ENCODE measurements at regions not wholly inside any gene's neighbourhood (a gene's known extent, or its start where the extent isn't known, plus 50 kb on each side); places are given as distances from the start of the nearest gene placed in this dataset.
"Not testable (repeated sequence)": the region's sequence is repeated elsewhere in the genome, so short reads cannot be mapped to it uniquely, and the experiment has no call there.

DNA sequence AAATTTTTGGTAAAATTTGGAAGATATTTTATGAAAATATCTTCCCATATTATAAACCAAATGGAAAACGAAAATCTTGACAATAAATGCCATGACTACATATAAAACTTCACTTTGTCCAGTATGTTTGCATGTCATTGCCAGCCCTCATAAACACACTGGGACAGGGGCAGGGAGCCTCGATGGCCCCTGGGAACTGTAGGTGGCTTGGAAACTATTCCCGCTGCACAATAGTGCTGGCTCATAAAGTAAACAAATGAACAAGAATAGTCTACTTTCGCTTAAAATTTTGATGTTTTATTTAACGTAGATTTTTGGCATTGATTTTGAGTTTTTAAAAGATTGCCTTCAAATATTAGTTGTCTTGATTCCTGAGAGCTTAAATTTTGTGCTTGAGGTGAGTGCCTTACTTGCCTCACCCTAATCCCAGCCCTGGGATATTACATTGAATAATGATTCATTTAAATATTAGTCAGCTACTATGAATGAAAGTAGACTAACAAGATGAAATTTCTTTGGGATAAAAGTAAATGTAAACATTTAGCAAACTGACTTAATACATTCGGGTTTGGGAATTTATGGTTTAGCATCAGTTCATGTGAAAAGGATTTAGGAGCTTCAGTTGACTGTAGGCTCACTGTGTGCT lies 74.0 kb upstream of the PKP2 start:
- Histone ChIP-seq H3K4me3 (no peak overlapping the region), H3K9me3 (no peaks in the 10 kb centered on the region), H3K27ac (no peak overlapping the region), H3K4me1 (replicated peaks) (no peaks in the 10 kb centered on the region), H3K36me3 (no peaks in the 10 kb centered on the region), H3K27me3 (replicated peaks; ENCODE audit: insufficient read depth) (no peaks in the 10 kb centered on the region)
- TF ChIP-seq POLR2AphosphoS5 (IDR thresholded peaks at IDR 0.05) (no peak), POLR2A (IDR thresholded peaks at IDR 0.05) (no peak)
- TF ChIP-seq, protein P1, sequence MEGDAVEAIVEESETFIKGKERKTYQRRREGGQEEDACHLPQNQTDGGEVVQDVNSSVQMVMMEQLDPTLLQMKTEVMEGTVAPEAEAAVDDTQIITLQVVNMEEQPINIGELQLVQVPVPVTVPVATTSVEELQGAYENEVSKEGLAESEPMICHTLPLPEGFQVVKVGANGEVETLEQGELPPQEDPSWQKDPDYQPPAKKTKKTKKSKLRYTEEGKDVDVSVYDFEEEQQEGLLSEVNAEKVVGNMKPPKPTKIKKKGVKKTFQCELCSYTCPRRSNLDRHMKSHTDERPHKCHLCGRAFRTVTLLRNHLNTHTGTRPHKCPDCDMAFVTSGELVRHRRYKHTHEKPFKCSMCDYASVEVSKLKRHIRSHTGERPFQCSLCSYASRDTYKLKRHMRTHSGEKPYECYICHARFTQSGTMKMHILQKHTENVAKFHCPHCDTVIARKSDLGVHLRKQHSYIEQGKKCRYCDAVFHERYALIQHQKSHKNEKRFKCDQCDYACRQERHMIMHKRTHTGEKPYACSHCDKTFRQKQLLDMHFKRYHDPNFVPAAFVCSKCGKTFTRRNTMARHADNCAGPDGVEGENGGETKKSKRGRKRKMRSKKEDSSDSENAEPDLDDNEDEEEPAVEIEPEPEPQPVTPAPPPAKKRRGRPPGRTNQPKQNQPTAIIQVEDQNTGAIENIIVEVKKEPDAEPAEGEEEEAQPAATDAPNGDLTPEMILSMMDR (IDR thresholded peaks at IDR 0.05) = no peak
- WGBS = 33% methylated on average over 6 of the region's 6 CpGs
- no peak for DNase-seq (ENCODE audit: low spot score)
- intact Hi-C loops (cut with DNase I) = no loop called here

DNA sequence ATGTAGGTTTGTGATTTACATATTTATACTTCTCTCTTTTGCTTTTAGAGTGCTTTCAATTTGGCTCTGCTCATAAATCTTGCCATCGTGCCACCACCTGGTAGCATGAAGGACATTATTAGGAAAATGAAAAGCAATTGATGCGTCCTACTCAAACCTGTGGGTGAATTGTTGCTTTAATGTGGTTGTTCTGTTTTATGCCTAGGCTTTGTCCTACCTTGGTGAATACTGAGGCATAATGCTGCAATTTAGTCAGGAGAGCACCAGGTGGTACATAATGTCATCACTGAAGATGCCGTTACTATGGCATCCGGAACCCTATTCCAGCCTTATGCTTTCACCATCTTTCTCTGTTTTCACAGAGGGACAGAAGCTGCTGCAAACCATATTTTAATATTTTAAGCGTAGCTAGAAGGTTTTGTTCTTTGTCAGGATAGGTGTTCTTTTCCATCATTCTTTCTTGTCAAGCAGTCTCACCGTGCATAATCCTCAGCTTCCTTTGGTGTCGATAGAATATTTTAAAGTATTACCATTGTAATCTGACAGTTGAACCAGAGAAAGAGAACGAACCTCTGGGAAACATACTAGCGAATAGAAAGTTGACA lies 68.5 kb upstream of the PKP2 start:
- H3K27me3 ChIP-seq (replicated peaks; ENCODE audit: insufficient read depth) = no peaks in the 10 kb centered on the region
- intact Hi-C loops (cut with DNase I) = no loop called here
- 82% methylated on average over 9 of the region's 9 CpGs for WGBS
- no peaks in the 10 kb centered on the region for H3K36me3 ChIP-seq
- no peaks in the 10 kb centered on the region for H3K4me1 ChIP-seq (replicated peaks)
- H3K27ac ChIP-seq = no peak overlapping the region
- DNase-seq (ENCODE audit: low spot score) = no peak
- no peak overlapping the region for H3K4me3 ChIP-seq
- no peaks in the 10 kb centered on the region for H3K9me3 ChIP-seq
- no peak for TF ChIP-seq POLR2A (IDR thresholded peaks at IDR 0.05)
- TF ChIP-seq, protein P1 (IDR thresholded peaks at IDR 0.05) = no peak
- TF ChIP-seq POLR2AphosphoS5 (IDR thresholded peaks at IDR 0.05) = no peak

DNA sequence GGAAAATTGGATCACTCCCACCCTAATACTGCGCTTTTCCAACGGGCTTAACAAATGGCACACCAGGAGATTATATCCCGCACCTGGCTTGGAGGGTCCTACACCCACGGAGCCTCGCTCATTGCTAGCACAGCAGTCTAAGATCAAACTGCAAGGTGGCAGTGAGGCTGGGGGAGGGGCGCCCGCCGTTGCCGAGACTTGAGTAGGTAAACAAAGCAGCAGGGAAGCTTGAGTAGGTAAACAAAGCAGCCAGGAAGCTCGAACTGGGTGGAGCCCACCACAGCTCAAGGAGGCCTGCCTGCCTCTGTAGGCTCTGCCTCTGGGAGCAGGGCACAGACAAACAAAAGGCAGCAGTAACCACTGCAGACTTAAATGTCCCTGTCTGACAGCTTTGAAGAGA lies 59.8 kb upstream of the PKP2 start:
- H3K4me3 ChIP-seq; H3K36me3 ChIP-seq; H3K9me3 ChIP-seq; DNase-seq (ENCODE audit: low spot score); H3K27me3 ChIP-seq (replicated peaks; ENCODE audit: insufficient read depth); H3K27ac ChIP-seq; intact Hi-C loops (cut with DNase I); H3K4me1 ChIP-seq (replicated peaks): not testable (repeated sequence)
- WGBS = 78% methylated on average over 10 of the region's 10 CpGs

DNA sequence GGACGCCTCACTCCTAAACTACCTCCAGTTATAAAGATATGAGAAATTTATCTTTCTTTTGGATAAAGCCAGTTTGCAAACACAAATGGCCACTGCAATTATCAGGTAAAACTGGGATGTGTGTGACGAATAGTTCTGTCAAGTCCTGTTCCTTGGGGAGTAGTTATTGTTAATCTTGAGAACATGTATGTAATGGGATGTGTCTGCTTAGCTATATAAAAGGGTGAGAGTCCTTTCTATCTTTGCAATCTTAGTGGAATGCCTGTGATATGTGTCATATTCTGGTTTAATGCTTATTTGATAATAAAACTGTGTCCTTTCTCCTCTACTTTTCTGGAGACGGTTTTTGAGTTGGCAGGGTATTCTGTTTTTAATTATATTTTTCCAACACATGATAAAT lies 56.1 kb upstream of the PKP2 start:
- TF ChIP-seq, protein P1 (IDR thresholded peaks at IDR 0.05) = no peak
- TF ChIP-seq POLR2A (IDR thresholded peaks at IDR 0.05) (no peak), POLR2AphosphoS5 (IDR thresholded peaks at IDR 0.05) (no peak)
- Histone ChIP-seq H3K4me3 (no peak overlapping the region), H3K36me3 (no peaks in the 10 kb centered on the region), H3K4me1 (replicated peaks) (no peaks in the 10 kb centered on the region), H3K27ac (no peak overlapping the region), H3K27me3 (replicated peaks; ENCODE audit: insufficient read depth) (no peaks in the 10 kb centered on the region), H3K9me3 (no peaks in the 10 kb centered on the region)
- intact Hi-C loops (cut with DNase I) = no loop called here
- 21% methylated on average over 3 of the region's 3 CpGs for WGBS
- no peak for DNase-seq (ENCODE audit: low spot score)

DNA sequence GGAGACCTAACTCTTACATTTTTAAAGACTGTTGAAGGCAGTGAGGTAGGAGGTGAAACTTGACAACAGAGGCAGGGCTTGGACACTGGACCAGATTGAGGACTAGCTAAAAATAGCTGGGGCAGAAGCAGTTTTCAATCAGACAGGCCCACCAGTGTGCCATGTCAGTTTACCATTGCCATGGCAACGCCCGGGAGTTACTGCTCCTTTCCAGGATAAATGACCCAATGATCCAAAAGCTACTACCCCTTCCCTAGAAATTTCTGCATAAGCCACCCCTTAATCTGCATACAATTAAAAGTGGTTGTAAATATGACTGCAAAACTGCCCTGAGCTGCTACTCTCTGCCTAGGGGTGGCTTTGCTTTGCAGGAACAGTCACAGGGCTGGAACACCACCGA lies 53.2 kb upstream of the PKP2 start:
- no peaks in the 10 kb centered on the region for H3K9me3 ChIP-seq
- H3K4me1 ChIP-seq (replicated peaks) = no peaks in the 10 kb centered on the region
- DNase-seq (ENCODE audit: low spot score) = no peak
- 76% methylated on average over 3 of the region's 3 CpGs for WGBS
- TF ChIP-seq, protein P1 (IDR thresholded peaks at IDR 0.05) = no peak
- TF ChIP-seq POLR2A (IDR thresholded peaks at IDR 0.05) (no peak), POLR2AphosphoS5 (IDR thresholded peaks at IDR 0.05) (no peak)
- no peaks in the 10 kb centered on the region for H3K27me3 ChIP-seq (replicated peaks; ENCODE audit: insufficient read depth)
- no peaks in the 10 kb centered on the region for H3K36me3 ChIP-seq
- no peak overlapping the region for H3K4me3 ChIP-seq
- intact Hi-C loops (cut with DNase I) = no loop called here
- H3K27ac ChIP-seq = no peak overlapping the region

All from prostate gland (tissue), 2 donors.